Ovary (tissue), 7 donors: ENCODE measurements at regions not wholly inside any gene's neighbourhood (a gene's known extent, or its start where the extent isn't known, plus 50 kb on each side); places are given as distances from the start of the nearest gene placed in this dataset.

Source experiments
- DNase-seq, 5 donors: peaks; one replicate each; pipeline ENCODE4 v3.0.0-alpha.2; 2019 to 2020
- H3K27ac ChIP-seq, 2 donors: fragments of 200-600 bp; one replicate each; pipeline versions ENCODE4 v1.5.1 to v1.8.0; 2019 to 2022
- H3K27me3 ChIP-seq: fragments of 200-600 bp; one replicate; pipeline ENCODE4 v1.8.0; 2022
- H3K36me3 ChIP-seq: fragments of 200-600 bp; sonication (generic); one replicate; pipeline ENCODE4 v1.5.1; 2019
- H3K4me1 ChIP-seq: one replicate; pipeline ENCODE4 v1.8.1; 2013; ENCODE audit warnings: mild to moderate bottlenecking, moderate library complexity; ENCODE audit not compliant: insufficient read depth
- H3K4me3 ChIP-seq: fragments of 200-600 bp; sonication (generic); one replicate; pipeline ENCODE4 v1.5.1; 2017
- H3K9me3 ChIP-seq, 2 donors: fragments of 200-600 bp in 1 of 2; sonication (generic) in 1 of 2; one replicate each; pipeline versions ENCODE4 v1.5.1 to v1.8.1; 2013 to 2019; ENCODE audit warnings: mild to moderate bottlenecking in 1 of 2, moderate library complexity in 1 of 2
- CTCF ChIP-seq, 3 donors: fragments of 450-650 bp in 2 of 3; fragments of 200-600 bp in 1 of 3; IDR thresholded peaks; one replicate each; pipeline versions ENCODE4 v1.5.1 to v1.8.0; 2016 to 2022; ENCODE audit warnings: antibody characterized with exemption in 3 of 3, mild to moderate bottlenecking in 1 of 3
- EP300 ChIP-seq: sonication (generic); formaldehyde crosslinking; IDR thresholded peaks from one replicate; pipeline ENCODE4 v1.6.1; 2017; ENCODE audit warnings: antibody characterized with exemption
- POLR2A ChIP-seq: fragments of 450-650 bp; IDR thresholded peaks from one replicate; pipeline ENCODE4 v1.6.1; 2017; ENCODE audit warnings: antibody characterized with exemption, mild to moderate bottlenecking, moderate library complexity
- WGBS, 3 donors: extraction: QIAGEN DNeasy Blood & Tissue Kit in 1 of 3; methylation state at CpG; one replicate each; pipeline versions ENCODE4 v1.1.5 to v1.1.7; 2013 to 2017; 5-methylcytosine and 5-hydroxymethylcytosine counted together
- intact Hi-C, 4 donors: fragments of 100-400 bp; cut with DNase I; formaldehyde crosslinking; loops; one replicate each; pipeline versions ENCODE4 v1.11.0 to v1.15.1; 2022 to 2023
- donor health status: DM: no; HTN: no; CAD: no; lungs with moderate emphysema.
- donor health status: DM: no; HTN: no; CAD: no.
- donor health status: Bipolar disorder and iron deficiency.
- donor health status: DM: no; HTN: no; CAD: no.
- donor health status: DM: yes; HTN: yes; CAD: no.

DNA sequence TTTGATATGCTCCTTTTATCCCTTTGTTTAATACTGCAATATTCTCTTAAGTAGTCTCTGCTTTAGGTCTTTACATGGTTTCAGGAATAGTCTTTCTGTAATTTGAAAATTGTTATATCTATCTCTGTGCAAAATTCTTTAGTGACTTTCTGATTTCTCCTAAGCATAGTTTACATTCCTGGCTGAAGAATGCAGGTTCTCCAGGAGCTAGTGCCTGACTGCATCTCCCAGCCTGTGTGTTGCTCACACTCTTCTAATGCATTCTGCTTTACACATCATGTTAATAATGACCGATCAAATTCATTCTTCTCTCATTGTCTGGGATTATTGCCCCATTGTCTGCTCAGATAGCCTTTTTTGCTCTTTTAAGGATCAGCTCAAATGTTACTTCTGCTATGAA, 1349.2 kb downstream of the DSC3 start:
- H3K27me3 ChIP-seq, result no peaks in the 10 kb centered on the region
- no peak overlapping the region for H3K4me3 ChIP-seq
- H3K27ac ChIP-seq, result no peak overlapping the region
- WGBS, 3 donors, result 86 to 100% (median 90%) methylated on average over 1 of the region's 1 CpG
- H3K4me1 ChIP-seq, result no peaks in the 10 kb centered on the region
- TF ChIP-seq CTCF (IDR thresholded peaks at IDR 0.05), result no peak
- no peak for TF ChIP-seq EP300
- TF ChIP-seq POLR2A, result no peak
- H3K9me3 ChIP-seq, result no peaks in the 10 kb centered on the region
- H3K36me3 ChIP-seq, result no peaks in the 10 kb centered on the region
- no peak for DNase-seq
- intact Hi-C loops, result no loop called here

GRCh38 chr18:29681578-29681977, 1361.0 kb downstream of the DSC3 start:
- TF ChIP-seq CTCF (IDR thresholded peaks at IDR 0.05) (no peak), POLR2A (no peak), EP300 (no peak)
- WGBS, 3 donors, result 80 to 86% (median 83%) methylated on average over 4 of the region's 4 CpGs
- no peaks in the 10 kb centered on the region for H3K9me3 ChIP-seq
- H3K36me3 ChIP-seq, result no peaks in the 10 kb centered on the region
- intact Hi-C loops, result no loop called here
- no peak overlapping the region for H3K27ac ChIP-seq
- H3K4me3 ChIP-seq, result no peak overlapping the region
- no peak for DNase-seq
- H3K4me1 ChIP-seq, result no peaks in the 10 kb centered on the region
- no peaks in the 10 kb centered on the region for H3K27me3 ChIP-seq

- no peaks in the 10 kb centered on the region for H3K27me3 ChIP-seq
- no peaks in the 10 kb centered on the region for H3K36me3 ChIP-seq
- DNase-seq, result no peak
- H3K27ac ChIP-seq, result no peak overlapping the region
- H3K4me1 ChIP-seq, result no peaks in the 10 kb centered on the region
- intact Hi-C loops, result loop anchor here in 1 of 4 donors (5.0 kb wide), 1 partner anchor 943 kb away; no protein-coding TSS in a partner anchor
- TF ChIP-seq POLR2A (no peak), EP300 (no peak), CTCF (IDR thresholded peaks at IDR 0.05) (no peak)
- whole genome bisulfite sequencing, 3 donors, result 13 to 25% (median 19%) methylated on average over 4 of the region's 4 CpGs
- no peaks in the 10 kb centered on the region for H3K9me3 ChIP-seq
- H3K4me3 ChIP-seq, result no peak overlapping the region
Measured at GRCh38 chr18:29664278-29665036, 1378.1 kb downstream of the DSC3 start.

GRCh38 chr18:29661924-29662323, 1380.6 kb downstream of the DSC3 start:
- no peaks in the 10 kb centered on the region for H3K4me1 ChIP-seq
- DNase-seq, result no peak
- H3K9me3 ChIP-seq, result no peaks in the 10 kb centered on the region
- no peak overlapping the region for H3K27ac ChIP-seq
- no peak overlapping the region for H3K4me3 ChIP-seq
- intact Hi-C loops, result no loop called here
- TF ChIP-seq EP300 (no peak), POLR2A (no peak), CTCF (IDR thresholded peaks at IDR 0.05) (no peak)
- no peaks in the 10 kb centered on the region for H3K27me3 ChIP-seq
- 21 to 30% (median 25%) methylated on average over 3 of the region's 3 CpGs for WGBS, 3 donors
- H3K36me3 ChIP-seq, result no peaks in the 10 kb centered on the region
